ENCODE measurements at regions not wholly inside any gene's neighbourhood (a gene's known extent, or its start where the extent isn't known, plus 50 kb on each side); places are given as distances from the start of the nearest gene placed in this dataset.

- no peak for DNase-seq (ENCODE audit: low read depth in 2 of 2)
These were observed 84.6 kb upstream of the KLF13 start for GRCh38 chr15:31241888-31242522.

GRCh38 chr15:31243895-31244294 is 82.7 kb upstream of the KLF13 start:
- no peak for DNase-seq (ENCODE audit: low read depth in 2 of 2)

- DNase-seq (ENCODE audit: low read depth in 2 of 2) = no peak
These were observed 81.4 kb upstream of the KLF13 start for GRCh38 chr15:31245135-31245689.

GRCh38 chr15:31245756-31246155 is 80.9 kb upstream of the KLF13 start:
- DNase-seq (ENCODE audit: low read depth in 2 of 2) = no peak

- DNase-seq (ENCODE audit: low read depth in 2 of 2) = no peak
These were observed 79.2 kb upstream of the KLF13 start for GRCh38 chr15:31247404-31247803.

GRCh38 chr15:31248263-31248662 is 78.4 kb upstream of the KLF13 start:
- DNase-seq (ENCODE audit: low read depth in 2 of 2) = no peak

GRCh38 chr15:31248951-31249350 is 77.7 kb upstream of the KLF13 start:
- no peak for DNase-seq (ENCODE audit: low read depth in 2 of 2)

- DNase-seq (ENCODE audit: low read depth in 2 of 2) = no peak
These were observed 76.6 kb upstream of the KLF13 start for GRCh38 chr15:31250033-31250432.

- DNase-seq (ENCODE audit: low read depth in 2 of 2) = no peak
These were observed 75.5 kb upstream of the KLF13 start for GRCh38 chr15:31251165-31251564.

- DNase-seq (ENCODE audit: low read depth in 2 of 2) = no peak
These were observed 74.4 kb upstream of the KLF13 start for GRCh38 chr15:31252171-31252785.

- no peak for DNase-seq (ENCODE audit: low read depth in 2 of 2)
These were observed 72.0 kb upstream of the KLF13 start for GRCh38 chr15:31254431-31255175.

GRCh38 chr15:31255176-31255510 is 71.5 kb upstream of the KLF13 start:
- DNase-seq (ENCODE audit: low read depth in 2 of 2) = no peak

GRCh38 chr15:31255732-31256377 is 70.8 kb upstream of the KLF13 start:
- DNase-seq (ENCODE audit: low read depth in 2 of 2) = no peak

GRCh38 chr15:31256378-31257265 is 70.0 kb upstream of the KLF13 start:
- no peak for DNase-seq (ENCODE audit: low read depth in 2 of 2)

GRCh38 chr15:31257286-31257685 is 69.3 kb upstream of the KLF13 start:
- no peak for DNase-seq (ENCODE audit: low read depth in 2 of 2)

GRCh38 chr15:31258260-31258659 is 68.4 kb upstream of the KLF13 start:
- DNase-seq (ENCODE audit: low read depth in 2 of 2) = no peak

GRCh38 chr15:31259562-31260252 is 66.9 kb upstream of the KLF13 start:
- DNase-seq (ENCODE audit: low read depth in 2 of 2) = no peak

- DNase-seq (ENCODE audit: low read depth in 2 of 2) = no peak
These were observed 65.9 kb upstream of the KLF13 start for GRCh38 chr15:31260646-31261265.

- no peak for DNase-seq (ENCODE audit: low read depth in 2 of 2)
These were observed 65.1 kb upstream of the KLF13 start for GRCh38 chr15:31261266-31262142.

All from stimulated activated CD4-positive, alpha-beta T cell treated with anti-CD3 and anti-CD28 coated beads, Interleukin-1b, Interleukin-23, amount 100 ng/mL, for 4 hours (primary cell).